Anterior cingulate cortex (tissue), 58 donors: ENCODE measurements at regions not wholly inside any gene's neighbourhood (a gene's known extent, or its start where the extent isn't known, plus 50 kb on each side); places are given as distances from the start of the nearest gene placed in this dataset.

Source experiments
- DNase-seq, 58 donors: peaks; one replicate each; lab custom pipeline; 2025; lab: John Stamatoyannopoulos, UW

DNA sequence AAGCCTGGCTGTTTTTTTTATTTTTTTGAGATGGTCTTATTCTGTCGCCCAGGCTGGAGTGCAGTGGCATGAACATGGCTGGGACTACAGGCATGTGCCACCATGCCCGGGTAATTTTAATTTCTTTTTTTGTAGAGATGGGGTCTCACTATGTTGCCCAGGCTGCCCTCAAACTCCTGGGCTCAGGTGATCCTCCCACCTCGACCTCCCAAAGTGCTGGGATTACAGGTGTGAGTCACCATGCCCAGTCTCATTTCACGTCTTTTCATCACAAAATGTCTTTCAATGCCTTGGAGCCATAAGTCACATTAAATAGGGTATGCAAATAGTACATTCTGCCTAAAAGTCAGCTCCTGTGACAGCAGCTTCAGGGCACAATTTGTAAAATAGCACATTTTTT, 52.8 kb downstream of the SOX2 start:
- no peak for DNase-seq

DNA sequence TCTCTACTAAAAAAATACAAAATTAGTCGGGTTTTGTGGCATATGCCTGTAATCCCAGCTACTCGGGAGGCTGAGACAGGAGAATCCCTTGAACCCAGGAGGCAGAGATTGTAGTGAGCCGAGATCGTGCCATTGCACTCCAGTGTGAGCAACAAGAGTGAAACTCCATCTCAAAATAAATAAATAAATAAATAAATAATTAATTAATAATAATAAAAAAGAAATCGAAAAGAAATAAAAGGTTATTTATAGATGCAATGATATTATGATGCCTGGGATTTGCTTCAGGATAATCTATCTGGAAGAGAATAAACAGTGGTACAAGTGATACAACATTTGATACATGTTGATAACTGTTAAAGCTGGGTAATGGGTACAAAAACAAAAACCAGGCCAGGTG, 58.6 kb downstream of the SOX2 start:
- DNase-seq = no peak

GRCh38 chr3:181771120-181771519, 59.4 kb downstream of the SOX2 start:
- no peak for DNase-seq

GRCh38 chr3:181772166-181772565, 60.4 kb downstream of the SOX2 start:
- DNase-seq = no peak

- peak in 9 of 58 donors; percentile 4 to 38 (median 26) for DNase-seq
These were observed 62.2 kb downstream of the SOX2 start for GRCh38 chr3:181773921-181774320.

- no peak for DNase-seq
These were observed 70.7 kb downstream of the SOX2 start for GRCh38 chr3:181782306-181782954.

GRCh38 chr3:181790561-181790960, 78.8 kb downstream of the SOX2 start:
- DNase-seq = peak in 1 of 58 donors; percentile 1

DNA sequence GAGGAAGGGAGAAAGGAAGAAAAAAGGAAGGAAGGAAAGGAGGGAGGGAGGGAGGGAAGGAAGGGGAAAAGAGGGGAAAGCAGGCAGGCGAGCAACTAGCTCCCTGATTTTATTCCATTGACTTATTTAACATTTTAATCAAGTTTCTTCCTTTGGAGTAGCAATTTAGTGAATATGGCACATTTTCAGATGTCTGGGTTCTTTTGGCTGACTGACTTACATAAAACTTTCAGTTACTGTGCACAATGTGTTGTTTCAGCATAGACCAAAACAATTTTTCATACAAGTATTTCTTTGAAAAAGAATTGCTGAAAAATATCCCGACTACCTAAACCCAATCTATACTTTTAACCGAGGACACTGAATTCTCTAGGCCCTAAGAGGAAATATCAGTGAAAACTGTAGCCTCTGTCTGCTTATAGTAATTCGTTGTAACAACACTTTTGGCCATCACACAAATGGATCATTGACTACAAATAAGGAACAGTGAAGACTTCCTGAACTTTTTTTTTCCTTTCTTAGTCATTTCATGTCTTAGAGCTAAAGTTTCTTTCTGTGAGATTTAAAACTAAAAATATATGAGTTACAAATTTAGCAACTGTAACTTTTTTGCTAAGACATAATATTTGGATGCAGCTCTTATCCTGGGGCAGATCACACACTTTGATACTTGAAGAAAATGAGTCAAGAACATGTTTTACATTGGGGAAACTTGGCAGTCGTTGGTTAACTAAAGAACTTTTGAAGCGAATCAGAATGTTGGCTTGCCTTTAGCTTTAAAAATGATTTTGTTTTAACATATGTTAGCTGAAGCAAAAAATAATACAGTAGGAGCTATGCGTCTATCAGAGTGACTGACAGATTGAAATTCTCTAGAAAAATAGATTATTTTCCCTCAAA, 79.6 kb downstream of the SOX2 start:
- DNase-seq = no peak

DNA sequence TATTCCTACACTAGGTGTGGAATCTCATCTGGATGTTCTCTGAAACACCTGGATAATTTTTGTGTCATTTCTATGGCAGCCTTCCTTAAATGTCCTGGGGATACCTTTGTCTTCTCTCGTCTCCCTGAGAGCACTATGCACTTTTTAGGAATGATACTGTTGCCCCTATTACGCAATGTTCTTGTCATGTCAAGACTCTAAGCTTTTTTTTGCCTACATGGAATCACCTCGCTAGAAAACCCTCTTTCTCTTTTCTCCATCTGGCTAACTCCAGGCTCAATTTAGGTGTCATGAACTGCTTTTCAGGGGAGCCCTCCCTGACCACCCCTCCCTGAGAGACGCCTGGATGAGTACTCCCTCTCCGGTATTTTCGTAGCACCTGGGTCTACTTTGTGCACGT, 81.3 kb downstream of the SOX2 start:
- no peak for DNase-seq

DNA sequence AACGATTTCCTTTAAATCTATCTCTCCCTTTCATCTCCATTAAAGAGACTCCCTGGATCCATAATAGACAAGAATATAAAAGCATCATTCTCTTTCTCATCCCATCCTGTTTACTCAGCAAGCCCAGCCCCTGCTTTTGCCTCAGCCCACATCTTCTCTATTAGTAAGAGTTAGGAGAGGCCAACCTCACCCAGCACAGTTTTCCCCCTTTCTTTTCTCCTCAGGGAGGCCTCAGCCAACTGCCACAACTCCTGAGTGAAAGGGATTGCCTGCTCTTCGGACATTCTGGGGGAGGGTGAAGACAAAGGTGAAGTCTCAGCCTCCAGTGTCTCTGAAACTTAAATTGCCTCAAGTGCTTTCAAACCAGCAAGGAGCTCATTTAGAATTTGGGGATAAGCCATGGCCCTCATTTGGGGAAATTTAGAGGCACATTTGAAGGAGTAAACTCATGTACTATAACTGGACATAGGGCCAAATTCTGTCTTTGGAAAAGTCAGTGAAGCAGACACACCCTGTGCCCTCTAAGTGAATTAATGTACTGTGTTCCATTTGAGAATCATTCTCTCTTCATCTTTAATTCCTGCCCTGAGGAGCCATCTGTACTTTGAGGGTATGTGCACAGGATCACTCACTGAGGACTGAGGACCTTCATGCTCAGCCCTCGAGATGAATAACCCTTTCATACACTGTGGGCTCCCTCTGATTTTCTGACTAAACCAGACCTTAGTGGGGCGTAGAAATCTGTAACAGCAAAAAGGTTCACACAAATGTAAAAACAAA, 82.5 kb downstream of the SOX2 start:
- DNase-seq = no peak

DNA sequence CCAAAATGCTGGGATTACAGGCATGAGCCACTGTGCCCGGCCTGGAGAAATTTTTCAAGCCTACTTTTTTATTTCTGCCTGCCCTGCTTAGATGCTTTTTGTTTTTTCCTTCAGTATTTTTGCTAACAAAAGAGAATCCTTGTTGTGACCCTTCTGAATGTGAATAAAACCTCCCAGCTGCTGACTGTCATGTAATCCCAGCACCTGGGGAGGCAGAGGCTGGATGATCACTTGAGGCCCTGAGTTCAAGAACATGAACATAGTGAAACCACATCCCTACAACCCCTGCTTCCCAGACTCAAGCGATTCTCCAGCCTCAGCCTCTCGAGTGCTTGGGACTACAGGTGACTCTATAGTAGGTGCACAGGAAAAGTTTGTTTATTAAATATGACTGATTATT, 84.9 kb downstream of the SOX2 start:
- no peak for DNase-seq

- DNase-seq = no peak
These were observed 85.7 kb downstream of the SOX2 start for GRCh38 chr3:181797431-181797830.

DNA sequence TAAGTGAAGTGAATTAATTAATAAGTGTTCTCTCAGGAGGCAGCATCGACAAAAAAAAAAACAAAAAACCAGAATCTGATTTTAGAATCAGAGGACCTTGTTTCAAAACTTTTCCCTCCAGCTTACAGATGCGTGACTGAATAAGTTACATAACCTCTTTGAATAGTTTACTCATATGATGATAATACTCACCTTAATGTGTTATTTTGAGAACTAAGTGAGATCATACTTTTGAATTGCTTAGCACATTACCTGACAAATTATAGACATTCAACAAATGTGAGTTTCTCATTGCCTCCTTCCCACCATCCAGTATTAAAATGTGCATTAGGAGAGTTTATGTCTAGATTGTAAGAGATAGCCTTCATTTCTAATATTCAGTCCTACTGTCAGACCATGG, 94.0 kb downstream of the SOX2 start:
- no peak for DNase-seq

GRCh38 chr3:181808053-181808452, 96.3 kb downstream of the SOX2 start:
- no peak for DNase-seq

DNA sequence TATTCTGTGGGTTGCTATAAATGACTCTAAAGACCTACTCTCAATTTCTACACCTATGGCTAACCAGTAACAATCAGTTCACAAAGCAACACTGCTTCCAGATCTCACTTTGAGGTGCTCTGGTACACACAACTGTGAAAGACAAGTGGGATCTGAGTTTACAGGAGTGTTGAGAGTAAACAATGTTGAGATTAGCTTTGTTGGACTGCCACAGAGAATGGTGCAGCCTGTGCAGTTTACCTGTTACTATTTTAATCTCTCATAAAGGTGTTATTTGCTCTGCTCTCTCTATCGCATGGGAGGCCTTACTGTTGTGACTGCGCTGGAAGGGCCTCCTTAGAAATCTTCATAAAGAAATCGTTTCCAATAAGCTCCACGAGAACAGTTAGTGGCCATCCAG, 112.0 kb downstream of the SOX2 start:
- DNase-seq = no peak

DNA sequence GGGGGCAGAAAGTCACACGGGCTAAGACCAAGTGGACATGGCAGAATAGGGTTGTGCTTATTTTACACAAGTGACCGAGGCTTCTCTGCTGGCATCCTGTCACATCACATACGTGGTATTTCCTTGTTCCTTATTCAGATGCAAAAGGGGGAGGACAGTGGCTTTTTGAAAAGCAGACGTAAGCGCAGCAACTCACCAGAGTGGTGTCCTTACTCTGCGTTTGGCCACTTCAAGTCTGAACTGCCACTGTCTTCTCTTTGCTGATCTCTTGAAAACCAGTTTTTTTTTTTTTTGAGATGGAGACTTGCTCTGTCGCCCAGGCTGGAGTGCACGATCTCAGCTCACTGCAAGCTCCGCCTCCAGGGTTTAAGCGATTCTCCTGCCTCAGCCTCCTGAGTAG, 113.2 kb downstream of the SOX2 start:
- no peak for DNase-seq

DNA sequence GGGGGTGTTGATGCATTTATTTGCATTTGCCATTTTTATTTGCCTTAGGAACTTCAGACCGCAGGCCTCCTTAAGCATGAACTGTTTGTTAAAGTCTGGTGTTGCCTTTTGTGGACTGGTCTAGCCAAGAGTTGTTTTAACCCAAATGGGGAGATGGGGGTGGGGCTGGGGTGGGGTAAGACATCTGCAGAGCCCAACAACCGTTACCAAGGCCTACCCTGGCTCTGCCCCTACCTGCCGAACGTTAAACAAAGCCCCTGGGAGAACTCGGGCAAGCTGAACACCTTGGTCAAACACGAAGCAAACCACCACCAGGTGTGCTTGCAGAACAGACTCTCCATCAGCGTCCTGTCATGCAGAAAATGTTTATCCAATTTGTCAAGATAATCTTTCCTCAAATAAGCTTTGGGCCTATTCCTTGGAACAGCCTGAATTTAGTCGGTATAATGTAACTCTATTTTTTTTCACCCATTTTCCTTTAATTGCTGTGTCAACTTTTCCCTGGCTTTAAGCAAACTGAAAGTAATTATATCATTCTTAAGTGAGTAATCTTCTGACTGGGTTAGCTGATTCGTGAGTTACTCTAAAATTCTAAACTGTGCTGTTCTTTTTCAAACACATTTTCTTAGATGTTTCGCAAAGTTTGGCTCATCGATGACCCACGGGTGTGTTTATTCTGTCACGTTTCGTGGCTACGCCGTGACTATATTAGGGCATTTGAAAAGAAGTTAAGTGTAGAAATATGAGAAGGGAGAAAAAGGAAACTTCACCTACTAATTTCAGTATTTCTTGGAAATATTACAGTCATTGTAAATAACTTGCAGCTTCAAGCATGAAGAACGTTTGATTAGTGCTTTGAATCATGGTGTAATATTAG, 127.6 kb downstream of the SOX2 start:
- no peak for DNase-seq

- DNase-seq = no peak
These were observed 128.2 kb downstream of the SOX2 start for GRCh38 chr3:181839916-181840297.

- DNase-seq = no peak
These were observed 132.5 kb downstream of the SOX2 start for GRCh38 chr3:181844211-181844610.

DNA sequence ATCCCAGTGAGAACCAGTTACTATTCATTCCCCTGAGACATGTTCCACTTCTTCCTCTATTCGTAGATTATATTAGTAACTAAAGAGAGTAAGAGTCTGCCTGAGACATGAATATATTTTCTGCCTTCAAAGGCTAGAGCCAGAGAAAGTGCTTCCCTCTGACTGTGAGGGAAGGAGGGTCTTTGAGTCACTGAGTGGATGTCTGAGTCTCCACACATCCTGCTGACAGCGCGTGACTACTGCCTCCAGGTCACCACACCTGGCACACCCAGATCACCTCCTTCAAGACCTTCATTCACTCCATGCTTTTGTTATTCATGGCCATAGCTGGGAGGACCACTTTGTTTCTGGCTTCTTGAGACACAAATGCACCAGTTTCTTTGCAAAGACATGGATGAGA, 135.6 kb downstream of the SOX2 start:
- DNase-seq = no peak
